Hypothalamus (tissue), 51 donors: ENCODE measurements at regions not wholly inside any gene's neighbourhood (a gene's known extent, or its start where the extent isn't known, plus 50 kb on each side); places are given as distances from the start of the nearest gene placed in this dataset.
A peak's percentile ranks its signal among the peaks of the same experiment; 100 is the strongest.
"Not testable (repeated sequence)": the region's sequence is repeated elsewhere in the genome, so short reads cannot be mapped to it uniquely, and the experiment has no call there.

Experiments used
- DNase-seq, 51 donors: peaks; one replicate each; lab custom pipeline; 2025; lab: John Stamatoyannopoulos, UW

- DNase-seq, result no peak
Observed at GRCh38 chr11:37843603-37844002, 1245.6 kb upstream of the RAG2 start.

- DNase-seq, result no peak
Observed at GRCh38 chr11:37841016-37841415, 1243.0 kb upstream of the RAG2 start.

- not testable (repeated sequence) for DNase-seq
Observed at GRCh38 chr11:37840345-37840744, 1242.3 kb upstream of the RAG2 start.

GRCh38 chr11:37830529-37830928, 1232.5 kb upstream of the RAG2 start:
- DNase-seq, result no peak

- no peak for DNase-seq
Observed at GRCh38 chr11:37817727-37818270, 1219.8 kb upstream of the RAG2 start.

- DNase-seq, result no peak
Observed at GRCh38 chr11:37812281-37812880, 1214.3 kb upstream of the RAG2 start.

- no peak for DNase-seq
Observed at GRCh38 chr11:37811349-37811748, 1213.3 kb upstream of the RAG2 start.

- no peak for DNase-seq
Observed at GRCh38 chr11:37804666-37805065, 1206.6 kb upstream of the RAG2 start.

- DNase-seq, result no peak
Observed at GRCh38 chr11:37788141-37788877, 1190.3 kb upstream of the RAG2 start.

GRCh38 chr11:37786214-37786755, 1188.2 kb upstream of the RAG2 start:
- no peak for DNase-seq

- DNase-seq, result no peak
Observed at GRCh38 chr11:37774441-37774840, 1176.4 kb upstream of the RAG2 start.

- no peak for DNase-seq
Observed at GRCh38 chr11:37770145-37770544, 1172.1 kb upstream of the RAG2 start.

- no peak for DNase-seq
Observed at GRCh38 chr11:37762079-37762478, 1164.0 kb upstream of the RAG2 start.

GRCh38 chr11:37755521-37755920, 1157.5 kb upstream of the RAG2 start:
- DNase-seq, result no peak

GRCh38 chr11:37748641-37749040, 1150.6 kb upstream of the RAG2 start:
- no peak for DNase-seq

- DNase-seq, result no peak
Observed at GRCh38 chr11:37747121-37747520, 1149.1 kb upstream of the RAG2 start.

GRCh38 chr11:37727371-37727770, 1129.3 kb upstream of the RAG2 start:
- no peak for DNase-seq

GRCh38 chr11:37724315-37724714, 1126.3 kb upstream of the RAG2 start:
- no peak for DNase-seq

- DNase-seq, result no peak
Observed at GRCh38 chr11:37721485-37721884, 1123.4 kb upstream of the RAG2 start.

- DNase-seq, result peak in 1 of 51 donors; percentile 12
Observed at GRCh38 chr11:37718431-37718999, 1120.5 kb upstream of the RAG2 start.

- DNase-seq, result no peak
Observed at GRCh38 chr11:37712251-37712650, 1114.2 kb upstream of the RAG2 start.

GRCh38 chr11:37710031-37710430, 1112.0 kb upstream of the RAG2 start:
- DNase-seq, result peak in 1 of 51 donors; percentile 10
